Adrenal gland (tissue), 9 donors: ENCODE measurements at regions not wholly inside any gene's neighbourhood (a gene's known extent, or its start where the extent isn't known, plus 50 kb on each side); places are given as distances from the start of the nearest gene placed in this dataset.

Source experiments
- DNase-seq, 7 donors: peaks; one replicate each; pipeline ENCODE4 v3.0.0-alpha.2; 2019 to 2020
- H3K27ac ChIP-seq, 5 donors: fragments of 200-600 bp; sonication (generic) in 4 of 5; 1 replicate in 3 of 5; 2 replicates in 2 of 5; pipeline versions ENCODE4 v1.5.1 to v1.8.0; 2016 to 2020; ENCODE audit warnings: mild to moderate bottlenecking in 1 of 5
- H3K27me3 ChIP-seq: fragments of 200-600 bp; 2 replicates; pipeline ENCODE4 v1.8.0; 2021
- H3K36me3 ChIP-seq, 2 donors: fragments of 200-600 bp; replicated peaks in 1 of 2; 1 replicate in 1 of 2; 2 replicates in 1 of 2; pipeline versions ENCODE4 v1.5.1 to v1.8.0; 2018 to 2022
- H3K4me1 ChIP-seq, 2 donors: fragments of 200-600 bp; replicated peaks in 1 of 2; 1 replicate in 1 of 2; 2 replicates in 1 of 2; pipeline versions ENCODE4 v1.5.1 to v1.8.0; 2018 to 2021
- H3K4me3 ChIP-seq, 4 donors: fragments of 200-600 bp; sonication (generic) in 3 of 4; one replicate each; pipeline ENCODE4 v1.5.1; 2016 to 2018
- H3K9me3 ChIP-seq, 3 donors: fragments of 200-600 bp; sonication (generic) in 1 of 3; replicated peaks in 1 of 3; 1 replicate in 2 of 3; 2 replicates in 1 of 3; pipeline versions ENCODE4 v1.5.1 to v1.8.0; 2016 to 2021
- POLR2A ChIP-seq, 2 donors: fragments of 450-650 bp; IDR thresholded peaks; one replicate each; pipeline ENCODE4 v1.6.1; 2017; ENCODE audit warnings: antibody characterized with exemption in 2 of 2, mild to moderate bottlenecking in 2 of 2, moderate library complexity in 1 of 2
- WGBS, 4 donors: extraction: QIAGEN DNeasy Blood & Tissue Kit in 2 of 4; methylation state at CpG; one replicate each; pipeline versions ENCODE4 v1.1.5 to v1.1.7; 2013 to 2017; 5-methylcytosine and 5-hydroxymethylcytosine counted together
- intact Hi-C, 2 donors: fragments of 100-400 bp; cut with DNase I; formaldehyde crosslinking; loops; one replicate each; pipeline versions ENCODE4 v1.14.1 to v1.15.0; 2022 to 2023
- TF ChIP-seq, protein P1 (sequence below), 6 experiments: fragments of 450-650 bp in 4 of 6; fragments of 200-600 bp in 2 of 6; sonication (generic) in 1 of 6; IDR thresholded peaks; 1 replicate in 5 of 6; 2 replicates in 1 of 6; pipeline versions ENCODE4 v1.5.1 to v1.8.0; 2016 to 2021; ENCODE audit warnings: antibody characterized with exemption in 6 of 6, mild to moderate bottlenecking in 2 of 6, moderate library complexity in 1 of 6
- donor health status: healthy with polysubstance abuse.
- donor health status: Bipolar disorder and iron deficiency.
- donor health status: DM: yes; HTN: yes; CAD: no.
- donor health status: DM: no; HTN: no; CAD: no.
- donor health status: DM: no; HTN: no; CAD: no.

DNA sequence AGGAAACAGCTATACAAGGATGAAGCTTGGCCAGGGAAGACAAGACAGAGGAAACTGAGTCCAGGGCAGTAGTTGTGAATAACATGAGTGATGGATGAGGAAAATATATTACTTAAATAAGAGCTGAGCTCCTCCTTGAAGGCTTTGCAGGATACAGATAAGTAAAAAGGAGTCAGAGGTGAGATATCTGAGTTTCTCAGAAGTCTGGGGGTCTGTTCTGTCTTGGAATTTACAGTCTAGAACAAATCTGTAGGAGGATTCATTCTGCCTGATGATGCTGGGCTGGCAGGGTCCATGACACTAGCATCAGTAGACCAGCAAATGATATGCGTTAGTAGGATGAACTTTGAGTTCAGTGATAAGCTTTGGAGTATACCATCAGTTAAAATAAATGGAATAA, 266.1 kb upstream of the POGK start:
- no peaks in the 10 kb centered on the region for H3K4me1 ChIP-seq
- intact Hi-C loops = no loop called here
- H3K27ac ChIP-seq = no peak overlapping the region
- DNase-seq = no peak
- H3K9me3 ChIP-seq = no peaks in the 10 kb centered on the region
- H3K36me3 ChIP-seq = no peaks in the 10 kb centered on the region
- TF ChIP-seq, protein P1, sequence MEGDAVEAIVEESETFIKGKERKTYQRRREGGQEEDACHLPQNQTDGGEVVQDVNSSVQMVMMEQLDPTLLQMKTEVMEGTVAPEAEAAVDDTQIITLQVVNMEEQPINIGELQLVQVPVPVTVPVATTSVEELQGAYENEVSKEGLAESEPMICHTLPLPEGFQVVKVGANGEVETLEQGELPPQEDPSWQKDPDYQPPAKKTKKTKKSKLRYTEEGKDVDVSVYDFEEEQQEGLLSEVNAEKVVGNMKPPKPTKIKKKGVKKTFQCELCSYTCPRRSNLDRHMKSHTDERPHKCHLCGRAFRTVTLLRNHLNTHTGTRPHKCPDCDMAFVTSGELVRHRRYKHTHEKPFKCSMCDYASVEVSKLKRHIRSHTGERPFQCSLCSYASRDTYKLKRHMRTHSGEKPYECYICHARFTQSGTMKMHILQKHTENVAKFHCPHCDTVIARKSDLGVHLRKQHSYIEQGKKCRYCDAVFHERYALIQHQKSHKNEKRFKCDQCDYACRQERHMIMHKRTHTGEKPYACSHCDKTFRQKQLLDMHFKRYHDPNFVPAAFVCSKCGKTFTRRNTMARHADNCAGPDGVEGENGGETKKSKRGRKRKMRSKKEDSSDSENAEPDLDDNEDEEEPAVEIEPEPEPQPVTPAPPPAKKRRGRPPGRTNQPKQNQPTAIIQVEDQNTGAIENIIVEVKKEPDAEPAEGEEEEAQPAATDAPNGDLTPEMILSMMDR (IDR thresholded peaks at IDR 0.05) = no peak
- no peak for TF ChIP-seq POLR2A (IDR thresholded peaks at IDR 0.05)
- no peaks in the 10 kb centered on the region for H3K27me3 ChIP-seq
- WGBS, 4 donors = 72 to 94% (median 80%) methylated on average over 1 of the region's 1 CpG
- no peak overlapping the region for H3K4me3 ChIP-seq

DNA sequence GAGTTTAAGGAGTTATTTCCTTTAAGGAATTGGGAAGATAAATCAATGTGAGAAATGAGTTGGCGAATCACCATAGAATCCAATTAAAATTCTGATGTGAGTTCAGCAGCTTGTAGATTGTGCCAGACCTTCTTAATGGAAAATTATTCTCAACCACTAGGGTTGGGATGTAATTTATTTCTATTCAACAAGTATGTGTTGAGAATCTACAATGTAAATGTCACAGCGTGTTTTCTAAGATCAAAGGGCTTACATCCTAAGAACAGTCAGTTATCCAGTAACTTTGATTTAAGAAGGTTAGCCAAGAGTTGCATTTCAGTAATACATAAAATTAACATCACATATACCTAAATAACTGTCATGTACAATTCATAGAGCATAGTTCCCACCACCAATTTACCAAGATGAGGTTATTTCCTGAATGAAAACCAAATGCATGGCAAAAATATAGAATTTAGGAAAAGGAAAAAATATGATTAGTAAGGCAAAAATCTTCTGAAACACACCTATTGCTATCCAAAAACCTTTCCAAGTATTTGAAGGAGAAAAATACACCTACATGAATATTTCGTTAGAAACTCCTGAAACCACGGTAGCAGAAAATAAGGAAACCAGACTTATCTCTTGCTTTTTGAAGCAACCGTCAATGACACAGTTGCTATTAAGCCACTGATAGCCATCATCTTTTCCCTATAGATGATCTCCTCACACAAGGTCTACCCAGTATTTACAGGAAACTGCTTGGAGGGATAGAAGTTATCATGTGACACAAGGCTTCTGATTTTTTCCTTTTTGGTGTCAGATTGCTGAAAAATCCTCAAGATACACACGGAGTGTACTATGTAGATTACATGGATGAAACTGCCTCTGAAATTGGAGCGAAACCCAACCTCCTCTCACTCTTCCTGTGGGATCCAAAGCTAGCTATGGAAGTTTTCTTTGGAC, 259.4 kb upstream of the POGK start:
- no peaks in the 10 kb centered on the region for H3K27me3 ChIP-seq
- no peak for TF ChIP-seq POLR2A (IDR thresholded peaks at IDR 0.05)
- TF ChIP-seq, protein P1 (IDR thresholded peaks at IDR 0.05) = no peak
- DNase-seq = no peak
- intact Hi-C loops = no loop called here
- no peaks in the 10 kb centered on the region for H3K4me1 ChIP-seq
- no peak overlapping the region for H3K4me3 ChIP-seq
- H3K9me3 ChIP-seq = no peaks in the 10 kb centered on the region
- no peak overlapping the region for H3K27ac ChIP-seq
- 79 to 82% (median 81%) methylated on average over 7 of the region's 7 CpGs for WGBS, 4 donors
- H3K36me3 ChIP-seq = no peaks in the 10 kb centered on the region

DNA sequence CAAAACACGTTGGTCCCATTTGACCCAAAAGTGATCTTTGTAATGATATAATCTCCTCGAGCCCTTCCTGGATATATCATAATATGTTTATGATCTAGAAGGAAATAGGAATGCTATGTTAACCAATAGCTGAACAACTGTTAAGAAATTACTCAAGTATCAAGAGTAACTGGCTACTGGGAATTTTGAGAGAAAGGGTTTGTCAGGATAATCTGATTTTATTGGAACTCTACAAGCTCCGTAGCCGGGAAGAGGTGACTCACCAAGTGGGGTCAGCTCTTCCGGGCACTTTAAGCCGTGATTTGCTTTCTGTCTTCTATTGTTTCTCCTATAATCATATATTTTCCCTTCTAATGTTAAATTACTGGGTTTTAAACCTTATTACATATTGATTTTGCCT, 250.5 kb upstream of the POGK start:
- TF ChIP-seq, protein P1 (IDR thresholded peaks at IDR 0.05) = no peak
- no peak for TF ChIP-seq POLR2A (IDR thresholded peaks at IDR 0.05)

DNA sequence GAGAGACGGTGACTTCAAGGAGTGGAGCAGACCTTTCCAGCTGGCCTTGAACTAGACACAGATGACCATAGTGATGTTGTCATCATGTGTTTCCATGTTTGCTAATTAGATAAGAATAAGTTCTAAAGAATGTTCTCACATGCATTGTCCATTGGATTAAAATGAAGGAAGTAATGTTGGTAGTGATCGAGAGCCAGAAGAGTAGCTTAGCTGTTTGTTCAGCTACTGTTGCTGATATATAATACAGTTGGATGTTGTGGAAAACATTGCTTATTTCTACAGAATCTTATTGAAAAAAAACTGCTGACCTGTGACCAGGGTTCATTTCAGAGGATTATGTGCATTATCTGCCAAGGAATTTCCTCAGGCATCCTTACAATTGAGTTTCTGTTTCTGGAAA, 249.1 kb upstream of the POGK start:
- no peak overlapping the region for H3K4me3 ChIP-seq
- H3K36me3 ChIP-seq = no peaks in the 10 kb centered on the region
- H3K27ac ChIP-seq = no peak overlapping the region
- no peaks in the 10 kb centered on the region for H3K9me3 ChIP-seq
- 79 to 98% (median 83%) methylated on average over 2 of the region's 2 CpGs for WGBS, 4 donors
- H3K27me3 ChIP-seq = no peaks in the 10 kb centered on the region
- TF ChIP-seq, protein P1 (IDR thresholded peaks at IDR 0.05) = no peak
- no peak for TF ChIP-seq POLR2A (IDR thresholded peaks at IDR 0.05)
- no peaks in the 10 kb centered on the region for H3K4me1 ChIP-seq
- intact Hi-C loops = no loop called here
- DNase-seq = no peak

More for the DNA sequence above, 250.5 kb upstream of the POGK start:
- Histone ChIP-seq H3K4me3 (no peak overlapping the region), H3K9me3 (no peaks in the 10 kb centered on the region), H3K27me3 (no peaks in the 10 kb centered on the region), H3K36me3 (no peaks in the 10 kb centered on the region), H3K27ac (no peak overlapping the region), H3K4me1 (no peaks in the 10 kb centered on the region)
- WGBS, 4 donors = 74 to 79% (median 77%) methylated on average over 6 of the region's 6 CpGs
- no peak for DNase-seq
- intact Hi-C loops = no loop called here
